ENCODE measurements at regions not wholly inside any gene's neighbourhood (a gene's known extent, or its start where the extent isn't known, plus 50 kb on each side); places are given as distances from the start of the nearest gene placed in this dataset.

GRCh38 chr7:114856625-114857024 lies 65.3 kb upstream of the MDFIC start:
- H3K4me3 ChIP-seq (ENCODE audit: low read length, poor library complexity, severe bottlenecking), result no peak overlapping the region
- TF ChIP-seq EZH2phosphoT487 (IDR thresholded peaks at IDR 0.05; ENCODE audit: borderline replicate concordance) (no peak), CTCF (conservative IDR thresholded peaks at IDR 0.05; ENCODE audit: low read length) (no peak)
- H3K79me2 ChIP-seq (ENCODE audit: insufficient read depth, low read length), result no peaks in the 10 kb centered on the region
- no peaks in the 10 kb centered on the region for H3F3A ChIP-seq (ENCODE audit: low read depth)
- no peaks in the 10 kb centered on the region for H3K4me1 ChIP-seq (ENCODE audit: insufficient read depth, low read length, poor library complexity, severe bottlenecking)
- no peak overlapping the region for H3K9ac ChIP-seq (ENCODE audit: low read depth, low read length, poor library complexity, severe bottlenecking)
- no peaks in the 10 kb centered on the region for H3K9me2 ChIP-seq (replicated peaks; ENCODE audit: low read depth, low read length)
- no peak overlapping the region for H2AFZ ChIP-seq (ENCODE audit: low read length)
- no peaks in the 10 kb centered on the region for H3K27me3 ChIP-seq (ENCODE audit: insufficient read depth, low read length, poor library complexity, severe bottlenecking)
- no peaks in the 10 kb centered on the region for H3K36me3 ChIP-seq (ENCODE audit: insufficient read depth, low read length)
- H3K4me2 ChIP-seq (ENCODE audit: low read depth, low read length, poor library complexity, severe bottlenecking), result no peak overlapping the region
- no peaks in the 10 kb centered on the region for H3K9me3 ChIP-seq (ENCODE audit: insufficient read depth, low read depth, low read length)
- no peaks in the 10 kb centered on the region for H4K20me1 ChIP-seq (ENCODE audit: insufficient read depth, low read length, poor library complexity, severe bottlenecking)

- no peak overlapping the region for H2AFZ ChIP-seq (ENCODE audit: low read length)
- no peak overlapping the region for H3K4me3 ChIP-seq (ENCODE audit: low read length, poor library complexity, severe bottlenecking)
- H3K79me2 ChIP-seq (ENCODE audit: insufficient read depth, low read length), result no peaks in the 10 kb centered on the region
- H3K9me2 ChIP-seq (replicated peaks; ENCODE audit: low read depth, low read length), result no peaks in the 10 kb centered on the region
- H3K9me3 ChIP-seq (ENCODE audit: insufficient read depth, low read depth, low read length), result no peaks in the 10 kb centered on the region
- H3F3A ChIP-seq (ENCODE audit: low read depth), result no peaks in the 10 kb centered on the region
- no peaks in the 10 kb centered on the region for H4K20me1 ChIP-seq (ENCODE audit: insufficient read depth, low read length, poor library complexity, severe bottlenecking)
- no peak overlapping the region for H3K9ac ChIP-seq (ENCODE audit: low read depth, low read length, poor library complexity, severe bottlenecking)
- no peak for TF ChIP-seq EZH2phosphoT487 (IDR thresholded peaks at IDR 0.05; ENCODE audit: borderline replicate concordance)
- TF ChIP-seq CTCF (conservative IDR thresholded peaks at IDR 0.05; ENCODE audit: low read length), result no peak
- H3K4me2 ChIP-seq (ENCODE audit: low read depth, low read length, poor library complexity, severe bottlenecking), result no peak overlapping the region
- no peaks in the 10 kb centered on the region for H3K27me3 ChIP-seq (ENCODE audit: insufficient read depth, low read length, poor library complexity, severe bottlenecking)
- no peaks in the 10 kb centered on the region for H3K36me3 ChIP-seq (ENCODE audit: insufficient read depth, low read length)
- H3K4me1 ChIP-seq (ENCODE audit: insufficient read depth, low read length, poor library complexity, severe bottlenecking), result no peaks in the 10 kb centered on the region
Observed at GRCh38 chr7:114857605-114858004, 64.3 kb upstream of the MDFIC start.

GRCh38 chr7:114859477-114859876 lies 62.4 kb upstream of the MDFIC start:
- H4K20me1 ChIP-seq (ENCODE audit: insufficient read depth, low read length, poor library complexity, severe bottlenecking), result no peaks in the 10 kb centered on the region
- H3K9me3 ChIP-seq (ENCODE audit: insufficient read depth, low read depth, low read length), result no peaks in the 10 kb centered on the region
- H3K4me1 ChIP-seq (ENCODE audit: insufficient read depth, low read length, poor library complexity, severe bottlenecking), result no peaks in the 10 kb centered on the region
- H3K36me3 ChIP-seq (ENCODE audit: insufficient read depth, low read length), result no peaks in the 10 kb centered on the region
- no peaks in the 10 kb centered on the region for H3K27me3 ChIP-seq (ENCODE audit: insufficient read depth, low read length, poor library complexity, severe bottlenecking)
- H3K79me2 ChIP-seq (ENCODE audit: insufficient read depth, low read length), result no peaks in the 10 kb centered on the region
- TF ChIP-seq EZH2phosphoT487 (IDR thresholded peaks at IDR 0.05; ENCODE audit: borderline replicate concordance) (no peak), CTCF (conservative IDR thresholded peaks at IDR 0.05; ENCODE audit: low read length) (no peak)
- H3K9ac ChIP-seq (ENCODE audit: low read depth, low read length, poor library complexity, severe bottlenecking), result no peak overlapping the region
- no peak overlapping the region for H3K4me2 ChIP-seq (ENCODE audit: low read depth, low read length, poor library complexity, severe bottlenecking)
- no peak overlapping the region for H3K4me3 ChIP-seq (ENCODE audit: low read length, poor library complexity, severe bottlenecking)
- H2AFZ ChIP-seq (ENCODE audit: low read length), result no peak overlapping the region
- H3K9me2 ChIP-seq (replicated peaks; ENCODE audit: low read depth, low read length), result no peaks in the 10 kb centered on the region
- H3F3A ChIP-seq (ENCODE audit: low read depth), result no peaks in the 10 kb centered on the region

Measured in Loucy (cell line).